Peyer's patch (tissue), 4 donors: ENCODE measurements at regions not wholly inside any gene's neighbourhood (a gene's known extent, or its start where the extent isn't known, plus 50 kb on each side); places are given as distances from the start of the nearest gene placed in this dataset.
"Not testable (repeated sequence)": the region's sequence is repeated elsewhere in the genome, so short reads cannot be mapped to it uniquely, and the experiment has no call there.

Source experiments
- DNase-seq, 3 donors: peaks; one replicate each; pipeline ENCODE4 v3.0.0-alpha.2; 2017 to 2019
- H3K27ac ChIP-seq, 4 donors: fragments of 200-600 bp; sonication (generic); one replicate each; pipeline ENCODE4 v1.5.1; 2016 to 2019
- H3K27me3 ChIP-seq, 2 donors: fragments of 200-600 bp; sonication (generic); one replicate each; pipeline ENCODE4 v1.5.1; 2019
- H3K36me3 ChIP-seq, 3 donors: fragments of 200-600 bp; sonication (generic); one replicate each; pipeline ENCODE4 v1.5.1; 2016 to 2019
- H3K4me1 ChIP-seq, 4 donors: fragments of 200-600 bp; sonication (generic); one replicate each; pipeline ENCODE4 v1.5.1; 2016 to 2019
- H3K4me3 ChIP-seq, 4 donors: fragments of 200-600 bp; sonication (generic); 1 replicate in 3 of 4; 2 replicates in 1 of 4; pipeline ENCODE4 v1.5.1; 2016 to 2019; ENCODE audit warnings: mild to moderate bottlenecking in 1 of 4
- H3K9me3 ChIP-seq, 4 donors: fragments of 200-600 bp; sonication (generic); one replicate each; pipeline ENCODE4 v1.5.1; 2016 to 2019; ENCODE audit warnings: mild to moderate bottlenecking in 1 of 4
- POLR2A ChIP-seq, 2 donors: fragments of 450-650 bp; IDR thresholded peaks; one replicate each; pipeline ENCODE4 v1.5.1; 2017; ENCODE audit warnings: antibody characterized with exemption in 2 of 2, mild to moderate bottlenecking in 2 of 2, moderate library complexity in 2 of 2
- TF ChIP-seq, protein P1 (sequence below), 6 experiments: fragments of 450-650 bp in 4 of 6; fragments of 200-600 bp in 2 of 6; sonication (generic) in 1 of 6; IDR thresholded peaks; one replicate each; pipeline ENCODE4 v1.5.1; 2017 to 2019; ENCODE audit warnings: antibody characterized with exemption in 6 of 6, mild to moderate bottlenecking in 3 of 6, moderate library complexity in 1 of 6

DNA sequence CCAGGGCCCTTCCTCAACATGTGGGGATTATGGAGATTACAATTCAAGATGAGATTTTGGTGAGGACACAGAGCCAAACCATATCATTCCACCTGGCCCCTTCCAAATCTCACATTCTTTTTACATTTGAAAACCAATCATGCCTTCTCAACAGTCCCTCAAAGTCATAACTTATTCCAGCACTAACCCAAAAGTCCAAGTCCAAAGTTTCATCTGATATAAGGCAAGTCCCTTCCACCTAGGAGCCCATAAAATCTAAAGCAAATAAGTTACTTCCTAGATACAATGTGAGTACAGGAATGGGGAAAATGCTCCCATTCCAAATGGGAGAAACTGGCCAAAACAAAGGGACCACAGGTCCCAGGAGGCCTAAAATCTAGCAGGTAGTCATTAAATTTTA lies 309.5 kb upstream of the SLITRK3 start:
- peaks cover 0 to 16% (median 0%) of the 10 kb centered on the region in 4 donors for H3K4me1 ChIP-seq
- no peak for DNase-seq
- no peak for TF ChIP-seq POLR2A (IDR thresholded peaks at IDR 0.05)
- TF ChIP-seq, protein P1, sequence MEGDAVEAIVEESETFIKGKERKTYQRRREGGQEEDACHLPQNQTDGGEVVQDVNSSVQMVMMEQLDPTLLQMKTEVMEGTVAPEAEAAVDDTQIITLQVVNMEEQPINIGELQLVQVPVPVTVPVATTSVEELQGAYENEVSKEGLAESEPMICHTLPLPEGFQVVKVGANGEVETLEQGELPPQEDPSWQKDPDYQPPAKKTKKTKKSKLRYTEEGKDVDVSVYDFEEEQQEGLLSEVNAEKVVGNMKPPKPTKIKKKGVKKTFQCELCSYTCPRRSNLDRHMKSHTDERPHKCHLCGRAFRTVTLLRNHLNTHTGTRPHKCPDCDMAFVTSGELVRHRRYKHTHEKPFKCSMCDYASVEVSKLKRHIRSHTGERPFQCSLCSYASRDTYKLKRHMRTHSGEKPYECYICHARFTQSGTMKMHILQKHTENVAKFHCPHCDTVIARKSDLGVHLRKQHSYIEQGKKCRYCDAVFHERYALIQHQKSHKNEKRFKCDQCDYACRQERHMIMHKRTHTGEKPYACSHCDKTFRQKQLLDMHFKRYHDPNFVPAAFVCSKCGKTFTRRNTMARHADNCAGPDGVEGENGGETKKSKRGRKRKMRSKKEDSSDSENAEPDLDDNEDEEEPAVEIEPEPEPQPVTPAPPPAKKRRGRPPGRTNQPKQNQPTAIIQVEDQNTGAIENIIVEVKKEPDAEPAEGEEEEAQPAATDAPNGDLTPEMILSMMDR (IDR thresholded peaks at IDR 0.05) = no peak
- no peaks in the 10 kb centered on the region for H3K9me3 ChIP-seq
- H3K27me3 ChIP-seq = no peaks in the 10 kb centered on the region
- H3K27ac ChIP-seq = peak overlapping the region in 2 of 4 donors; percentile 32 to 74
- no peaks in the 10 kb centered on the region for H3K36me3 ChIP-seq
- H3K4me3 ChIP-seq = no peak overlapping the region

DNA sequence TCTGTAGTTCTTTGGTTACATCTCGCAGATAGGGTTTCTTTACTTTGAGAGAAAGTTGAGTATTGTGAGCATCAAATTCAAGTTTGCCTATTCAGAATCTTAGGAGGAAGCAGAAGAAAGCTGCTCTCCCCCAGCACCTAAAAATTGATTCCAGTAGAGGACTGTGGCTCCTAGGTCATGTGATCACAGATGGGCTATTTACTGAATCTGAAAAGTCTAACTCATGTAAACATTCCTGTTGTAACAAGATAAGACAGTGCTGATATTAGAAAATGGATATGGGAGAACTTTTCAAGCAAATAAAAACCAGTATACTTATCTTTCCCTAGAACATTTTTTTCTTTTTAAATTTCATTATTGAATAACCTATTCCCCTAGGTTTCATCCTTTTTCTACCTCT lies 308.4 kb upstream of the SLITRK3 start:
- no peak overlapping the region for H3K27ac ChIP-seq

DNA sequence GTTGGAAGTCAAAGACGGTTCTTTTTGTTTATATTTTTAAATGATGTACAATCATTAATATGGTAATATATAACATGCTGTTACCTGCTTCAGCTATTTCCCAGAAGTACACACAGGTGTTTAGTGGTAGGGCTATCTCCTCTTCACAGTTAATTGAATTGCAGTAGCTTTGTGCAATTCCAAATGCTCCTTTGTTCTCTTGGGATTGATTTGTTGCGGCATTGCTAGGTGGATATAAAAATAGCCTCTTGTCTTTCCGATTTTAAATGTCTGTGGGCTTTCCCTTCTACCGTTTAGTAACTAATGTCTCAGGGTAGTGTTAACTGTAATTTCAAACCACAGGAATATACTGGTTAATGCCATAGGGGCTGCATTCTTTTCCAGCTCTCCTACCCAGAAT lies 307.6 kb upstream of the SLITRK3 start:
- Histone ChIP-seq H3K4me1 (peaks cover 0 to 16% (median 0%) of the 10 kb centered on the region in 4 donors), H3K36me3 (no peaks in the 10 kb centered on the region), H3K27me3 (no peaks in the 10 kb centered on the region), H3K27ac (no peak overlapping the region), H3K4me3 (no peak overlapping the region), H3K9me3 (no peaks in the 10 kb centered on the region)
- no peak for DNase-seq
- TF ChIP-seq, protein P1 (IDR thresholded peaks at IDR 0.05) = no peak
- TF ChIP-seq POLR2A (IDR thresholded peaks at IDR 0.05) = no peak

More for the DNA sequence above, 308.4 kb upstream of the SLITRK3 start:
- no peaks in the 10 kb centered on the region for H3K36me3 ChIP-seq
- H3K9me3 ChIP-seq = no peaks in the 10 kb centered on the region
- TF ChIP-seq POLR2A (IDR thresholded peaks at IDR 0.05) = no peak
- TF ChIP-seq, protein P1 (IDR thresholded peaks at IDR 0.05) = no peak
- H3K4me1 ChIP-seq = peaks cover 0 to 16% (median 0%) of the 10 kb centered on the region in 4 donors
- no peaks in the 10 kb centered on the region for H3K27me3 ChIP-seq
- H3K4me3 ChIP-seq = no peak overlapping the region
- no peak for DNase-seq

DNA sequence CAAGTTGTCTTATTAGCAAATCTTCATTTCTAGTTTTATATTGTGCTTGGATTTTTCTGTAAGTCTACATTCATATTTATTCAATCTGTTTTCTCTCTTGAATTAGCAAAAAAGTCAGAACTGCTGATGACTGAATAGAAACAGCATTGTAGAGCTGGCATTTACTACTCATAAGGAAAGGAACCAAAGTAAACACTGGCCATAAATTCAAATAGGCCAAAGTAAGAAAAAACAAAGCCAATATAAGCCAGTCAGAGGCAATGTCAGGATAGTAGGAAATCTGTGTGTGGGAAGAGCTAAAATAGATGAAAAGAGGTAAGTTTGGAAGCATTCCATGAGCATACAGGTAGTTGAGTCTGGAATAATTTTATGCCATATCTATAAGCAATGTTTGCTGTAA lies 307.2 kb upstream of the SLITRK3 start:
- H3K27me3 ChIP-seq = no peaks in the 10 kb centered on the region

DNA sequence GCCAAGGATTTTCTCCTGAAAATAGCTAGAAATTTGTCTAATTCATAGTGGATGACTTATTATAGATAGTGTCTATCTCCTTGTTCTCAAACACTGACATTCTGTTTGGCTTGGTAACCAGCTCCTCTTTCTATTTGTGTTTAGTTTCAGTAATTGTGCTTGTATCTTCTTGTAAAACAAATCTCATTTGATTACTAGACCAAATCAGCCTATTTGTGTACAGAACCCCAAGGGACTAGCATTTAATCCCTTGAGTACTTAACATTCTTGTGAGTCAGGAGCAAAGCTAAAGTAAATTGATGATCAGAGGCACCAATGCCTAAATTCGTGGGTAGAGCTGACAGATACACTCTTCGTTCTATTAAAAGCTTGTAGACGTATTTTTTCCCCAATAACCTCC lies 306.5 kb upstream of the SLITRK3 start:
- TF ChIP-seq POLR2A (IDR thresholded peaks at IDR 0.05) = no peak
- TF ChIP-seq, protein P1 (IDR thresholded peaks at IDR 0.05) = no peak
- DNase-seq = no peak

More for the DNA sequence above, 307.2 kb upstream of the SLITRK3 start:
- Histone ChIP-seq H3K36me3 (no peaks in the 10 kb centered on the region), H3K4me3 (no peak overlapping the region), H3K27ac (no peak overlapping the region), H3K4me1 (peaks cover 0 to 16% (median 0%) of the 10 kb centered on the region in 4 donors), H3K9me3 (no peaks in the 10 kb centered on the region)
- TF ChIP-seq, protein P1 (IDR thresholded peaks at IDR 0.05) = no peak
- no peak for TF ChIP-seq POLR2A (IDR thresholded peaks at IDR 0.05)
- no peak for DNase-seq

GRCh38 chr3:165498742-165499141 lies 302.6 kb upstream of the SLITRK3 start:
- not testable (repeated sequence) for H3K36me3 ChIP-seq, H3K9me3 ChIP-seq, H3K27ac ChIP-seq, H3K4me1 ChIP-seq, H3K27me3 ChIP-seq, DNase-seq, H3K4me3 ChIP-seq

More for the DNA sequence above, 306.5 kb upstream of the SLITRK3 start:
- Histone ChIP-seq H3K27me3 (no peaks in the 10 kb centered on the region), H3K4me1 (peaks cover 0 to 16% (median 0%) of the 10 kb centered on the region in 4 donors), H3K4me3 (no peak overlapping the region), H3K27ac (no peak overlapping the region), H3K9me3 (no peaks in the 10 kb centered on the region), H3K36me3 (no peaks in the 10 kb centered on the region)
